Lower leg skin (tissue), 4 donors: ENCODE measurements at regions not wholly inside any gene's neighbourhood (a gene's known extent, or its start where the extent isn't known, plus 50 kb on each side); places are given as distances from the start of the nearest gene placed in this dataset.

Source experiments
- DNase-seq, 2 donors: peaks; one replicate each; pipeline ENCODE4 v3.0.0-alpha.2; 2019; ENCODE audit warnings: low spot score in 2 of 2
- H3K4me3 ChIP-seq: fragments of 200-600 bp; sonication (generic); 2 replicates; pipeline ENCODE4 v1.5.1; 2017; ENCODE audit warnings: mild to moderate bottlenecking, low read depth; ENCODE audit not compliant: poor library complexity, severe bottlenecking
- POLR2A ChIP-seq, 2 donors: fragments of 450-650 bp; IDR thresholded peaks; one replicate each; pipeline ENCODE4 v1.6.1; 2016 to 2017; ENCODE audit warnings: antibody characterized with exemption in 2 of 2, mild to moderate bottlenecking in 1 of 2, moderate library complexity in 1 of 2
- WGBS, 2 donors: methylation state at CpG; one replicate each; pipeline ENCODE4 v1.1.5; 2018; 5-methylcytosine and 5-hydroxymethylcytosine counted together
- intact Hi-C: fragments of 100-400 bp; cut with DNase I; formaldehyde crosslinking; loops from one replicate; pipeline ENCODE4 v1.15.0; 2023; ENCODE audit warnings: low total_unique reads
- TF ChIP-seq, protein P1 (sequence below), 3 donors: fragments of 450-650 bp; IDR thresholded peaks; one replicate each; pipeline ENCODE4 v1.5.1; 2016; ENCODE audit warnings: antibody characterized with exemption in 3 of 3, mild to moderate bottlenecking in 3 of 3, moderate library complexity in 2 of 3

DNA sequence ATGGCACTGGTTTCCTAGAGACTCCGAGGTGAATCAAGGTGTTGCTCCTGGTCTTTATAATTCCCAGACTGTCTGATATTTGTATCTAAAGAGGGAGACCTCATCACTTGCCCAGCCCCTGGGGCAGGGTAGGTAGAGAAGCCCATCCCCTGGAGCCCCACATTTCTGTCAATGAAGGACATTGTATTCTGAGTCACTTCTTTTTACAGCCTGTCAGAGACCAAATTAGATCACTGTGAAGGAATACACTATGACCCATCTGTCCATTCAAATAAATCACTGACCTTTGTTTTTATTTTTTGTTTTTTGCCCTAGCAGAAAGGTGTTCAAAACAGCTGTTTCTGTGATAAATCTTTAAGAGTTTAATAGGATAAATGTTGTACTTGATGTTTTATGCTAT is 67.9 kb upstream of the ANO6 start:
- intact Hi-C loops, result no loop called here
- no peak for DNase-seq
- 79 to 83% methylated on average over 1 of the region's 1 CpG for WGBS, 2 donors
- H3K4me3 ChIP-seq, result no peak overlapping the region
- TF ChIP-seq POLR2A (IDR thresholded peaks at IDR 0.05), result no peak
- TF ChIP-seq, protein P1, sequence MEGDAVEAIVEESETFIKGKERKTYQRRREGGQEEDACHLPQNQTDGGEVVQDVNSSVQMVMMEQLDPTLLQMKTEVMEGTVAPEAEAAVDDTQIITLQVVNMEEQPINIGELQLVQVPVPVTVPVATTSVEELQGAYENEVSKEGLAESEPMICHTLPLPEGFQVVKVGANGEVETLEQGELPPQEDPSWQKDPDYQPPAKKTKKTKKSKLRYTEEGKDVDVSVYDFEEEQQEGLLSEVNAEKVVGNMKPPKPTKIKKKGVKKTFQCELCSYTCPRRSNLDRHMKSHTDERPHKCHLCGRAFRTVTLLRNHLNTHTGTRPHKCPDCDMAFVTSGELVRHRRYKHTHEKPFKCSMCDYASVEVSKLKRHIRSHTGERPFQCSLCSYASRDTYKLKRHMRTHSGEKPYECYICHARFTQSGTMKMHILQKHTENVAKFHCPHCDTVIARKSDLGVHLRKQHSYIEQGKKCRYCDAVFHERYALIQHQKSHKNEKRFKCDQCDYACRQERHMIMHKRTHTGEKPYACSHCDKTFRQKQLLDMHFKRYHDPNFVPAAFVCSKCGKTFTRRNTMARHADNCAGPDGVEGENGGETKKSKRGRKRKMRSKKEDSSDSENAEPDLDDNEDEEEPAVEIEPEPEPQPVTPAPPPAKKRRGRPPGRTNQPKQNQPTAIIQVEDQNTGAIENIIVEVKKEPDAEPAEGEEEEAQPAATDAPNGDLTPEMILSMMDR (IDR thresholded peaks at IDR 0.05), result no peak

GRCh38 chr12:45148619-45149018 is 67.3 kb upstream of the ANO6 start:
- 52 to 65% methylated on average over 3 of the region's 3 CpGs for WGBS, 2 donors
- intact Hi-C loops, result no loop called here
- TF ChIP-seq, protein P1 (IDR thresholded peaks at IDR 0.05), result no peak
- no peak for TF ChIP-seq POLR2A (IDR thresholded peaks at IDR 0.05)
- H3K4me3 ChIP-seq, result no peak overlapping the region
- DNase-seq, result no peak

DNA sequence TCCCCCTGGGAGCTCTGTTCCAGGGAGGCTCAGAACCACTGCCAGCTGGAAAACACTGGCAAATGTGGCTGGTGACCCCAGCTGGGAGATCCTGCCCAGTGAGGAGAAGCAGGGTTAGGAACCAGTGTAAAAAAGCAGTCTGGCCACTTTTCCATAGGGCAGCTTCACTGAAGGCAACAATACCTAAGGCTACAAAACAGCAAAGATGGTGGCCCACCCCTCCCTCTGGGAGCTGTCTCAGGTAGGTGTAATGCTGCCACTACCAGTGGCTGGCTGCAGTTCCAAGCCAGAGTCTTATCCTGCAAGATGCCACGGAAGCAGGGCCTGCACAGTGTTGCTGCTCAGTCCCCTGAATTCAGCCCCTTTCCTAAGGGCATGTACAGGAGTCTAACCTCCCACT is 50.6 kb upstream of the ANO6 start:
- intact Hi-C loops, result no loop called here
- TF ChIP-seq POLR2A (IDR thresholded peaks at IDR 0.05), result no peak
- TF ChIP-seq, protein P1 (IDR thresholded peaks at IDR 0.05), result no peak
- 57 to 67% methylated on average over 1 of the region's 1 CpG for WGBS, 2 donors
- no peak for DNase-seq
- no peak overlapping the region for H3K4me3 ChIP-seq

DNA sequence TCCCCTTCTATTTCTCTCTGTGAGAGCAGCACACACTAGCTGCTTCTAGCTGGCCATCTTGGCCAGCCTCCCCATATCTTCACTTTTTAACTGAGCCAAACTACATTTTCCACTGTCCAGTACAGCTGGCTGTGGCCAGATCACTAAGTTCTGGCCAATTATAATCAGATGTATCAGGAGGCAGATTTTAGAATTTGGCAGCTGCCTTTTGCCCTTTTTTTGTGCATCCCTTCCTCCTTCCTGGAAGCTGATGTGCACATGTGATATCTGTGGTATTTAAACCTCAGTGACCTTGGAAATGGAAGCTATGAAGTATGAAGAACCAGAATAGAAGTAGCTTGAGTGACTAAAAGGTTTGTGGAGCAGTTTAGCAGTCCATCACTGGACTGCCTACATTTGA is 49.8 kb upstream of the ANO6 start:
- no peak for DNase-seq
- intact Hi-C loops, result no loop called here
- H3K4me3 ChIP-seq, result no peak overlapping the region
- no peak for TF ChIP-seq POLR2A (IDR thresholded peaks at IDR 0.05)
- TF ChIP-seq, protein P1 (IDR thresholded peaks at IDR 0.05), result no peak
